H9 (cell line): ENCODE measurements at regions not wholly inside any gene's neighbourhood (a gene's known extent, or its start where the extent isn't known, plus 50 kb on each side); places are given as distances from the start of the nearest gene placed in this dataset.

Experiments
- DNase-seq: peaks from one replicate; pipeline ENCODE4 v3.0.0-alpha.2; 2017
- H2AFZ ChIP-seq: one replicate; pipeline ENCODE4 v1.6.1; 2013; ENCODE audit warnings: mild to moderate bottlenecking, low read length, control low read depth, moderate library complexity
- H2AK5ac ChIP-seq: 2 replicates; pipeline ENCODE4 v1.6.1; 2013; ENCODE audit warnings: low read length, control low read depth, mixed read lengths; ENCODE audit not compliant: insufficient read length
- H2BK120ac ChIP-seq: one replicate; pipeline ENCODE4 v1.6.1; 2013; ENCODE audit warnings: low read depth, mild to moderate bottlenecking, low read length, control low read depth, inconsistent platforms; ENCODE audit not compliant: poor library complexity, severe bottlenecking
- H2BK12ac ChIP-seq: 2 replicates; pipeline ENCODE4 v1.6.1; 2013; ENCODE audit warnings: low read length, control low read depth, mixed read lengths, low read depth; ENCODE audit not compliant: insufficient read length
- H2BK15ac ChIP-seq: 2 replicates; pipeline ENCODE4 v1.6.1; 2013; ENCODE audit warnings: low read depth, low read length, control low read depth
- H2BK20ac ChIP-seq: one replicate; pipeline ENCODE4 v1.6.1; 2013; ENCODE audit warnings: low read depth, mild to moderate bottlenecking, low read length, control low read depth, inconsistent platforms; ENCODE audit not compliant: poor library complexity, severe bottlenecking
- H2BK5ac ChIP-seq: 2 replicates; pipeline ENCODE4 v1.6.1; 2013; ENCODE audit warnings: low read length, control low read depth, mixed read lengths; ENCODE audit not compliant: insufficient read length
- H3K14ac ChIP-seq: 2 replicates; pipeline ENCODE4 v1.6.1; 2013; ENCODE audit warnings: low read length, control low read depth; ENCODE audit not compliant: insufficient read depth
- H3K18ac ChIP-seq: 2 replicates; pipeline ENCODE4 v1.6.1; 2013; ENCODE audit warnings: low read depth, mild to moderate bottlenecking, mixed read lengths, low read length, control low read depth; ENCODE audit not compliant: insufficient read length
- H3K23ac ChIP-seq: 2 replicates; pipeline ENCODE4 v1.6.1; 2013; ENCODE audit warnings: low read length, control low read depth, mixed read lengths, low read depth; ENCODE audit not compliant: insufficient read length
- H3K23me2 ChIP-seq: 2 replicates; pipeline ENCODE4 v1.6.1; 2013; ENCODE audit warnings: low read depth, mild to moderate bottlenecking, mixed read lengths, low read length, control low read depth; ENCODE audit not compliant: insufficient read length, poor library complexity, severe bottlenecking
- H3K27ac ChIP-seq: 2 replicates; pipeline ENCODE4 v1.5.1; 2013; ENCODE audit warnings: low read length, control low read depth, mixed read lengths, low read depth; ENCODE audit not compliant: insufficient read length
- H3K27me3 ChIP-seq: 2 replicates; pipeline ENCODE4 v1.6.1; 2013; ENCODE audit warnings: low read length, control low read depth, inconsistent platforms; ENCODE audit not compliant: insufficient read depth
- H3K4ac ChIP-seq: 2 replicates; pipeline ENCODE4 v1.6.1; 2013; ENCODE audit warnings: low read depth, mild to moderate bottlenecking, control low read depth, inconsistent platforms, low read length, moderate library complexity
- H3K4me1 ChIP-seq: 2 replicates; pipeline ENCODE4 v1.6.1; 2013; ENCODE audit warnings: low read length, control low read depth, inconsistent platforms; ENCODE audit not compliant: insufficient read depth
- H3K4me2 ChIP-seq: 2 replicates; pipeline ENCODE4 v1.6.1; 2013; ENCODE audit warnings: low read length, control low read depth, mixed read lengths; ENCODE audit not compliant: insufficient read length, insufficient read depth
- H3K56ac ChIP-seq: 2 replicates; pipeline ENCODE4 v1.6.1; 2013; ENCODE audit warnings: low read depth, mild to moderate bottlenecking, mixed read lengths, low read length, control low read depth; ENCODE audit not compliant: insufficient read length
- H3K79me1 ChIP-seq: 2 replicates; pipeline ENCODE4 v1.6.1; 2013; ENCODE audit warnings: low read depth, mild to moderate bottlenecking, moderate library complexity, low read length, control low read depth, inconsistent platforms; ENCODE audit not compliant: insufficient read depth, poor library complexity, severe bottlenecking
- H3K79me2 ChIP-seq: 2 replicates; pipeline ENCODE4 v1.6.1; 2013; ENCODE audit warnings: low read length, control low read depth, inconsistent platforms; ENCODE audit not compliant: insufficient read depth
- H3K9ac ChIP-seq: 2 replicates; pipeline ENCODE4 v1.6.1; 2013; ENCODE audit warnings: low read length, control low read depth, mixed read lengths; ENCODE audit not compliant: insufficient read length; ENCODE audit errors: extremely low read depth
- H3K9me3 ChIP-seq: one replicate; pipeline ENCODE4 v1.6.1; 2013; ENCODE audit warnings: low read depth, low read length, inconsistent platforms; ENCODE audit not compliant: control insufficient read depth
- H3T11ph ChIP-seq: one replicate; pipeline ENCODE4 v1.6.1; 2013; ENCODE audit warnings: mild to moderate bottlenecking, low read length, control low read depth, inconsistent platforms
- H4K20me1 ChIP-seq: one replicate; pipeline ENCODE4 v1.6.1; 2013; ENCODE audit not compliant: control insufficient read depth, insufficient read length, insufficient read depth
- H4K5ac ChIP-seq: 2 replicates; pipeline ENCODE4 v1.6.1; 2013; ENCODE audit warnings: low read depth, mild to moderate bottlenecking, mixed read lengths, low read length, control low read depth; ENCODE audit not compliant: insufficient read length
- H4K8ac ChIP-seq: replicated peaks from 2 replicates; pipeline ENCODE4 v1.6.1; 2013; ENCODE audit warnings: low read length, control low read depth, mixed read lengths, low read depth; ENCODE audit not compliant: insufficient read length
- H4K91ac ChIP-seq: 2 replicates; pipeline ENCODE4 v1.6.1; 2013; ENCODE audit warnings: low read depth, mild to moderate bottlenecking, moderate library complexity, mixed read lengths, low read length, control low read depth; ENCODE audit not compliant: insufficient read length
- H3K27ac Mint-ChIP-seq, 3 experiments: 2 replicates in 2 of 3; 3 replicates in 1 of 3; pipeline ENCODE4 v1.8.0; 2020 to 2021; ENCODE audit warnings: mixed read lengths in 3 of 3, mild to moderate bottlenecking in 1 of 3, moderate library complexity in 1 of 3
- H3K27me3 Mint-ChIP-seq: 2 replicates; pipeline ENCODE4 v1.8.0; 2021; ENCODE audit warnings: low read depth, mild to moderate bottlenecking, moderate library complexity, mixed read lengths
- H3K36me3 Mint-ChIP-seq, 3 experiments: 2 replicates in 2 of 3; 3 replicates in 1 of 3; pipeline ENCODE4 v1.8.0; 2020 to 2021; ENCODE audit warnings: low read depth in 3 of 3, mixed read lengths in 3 of 3; ENCODE audit not compliant: insufficient read depth in 1 of 3
- H3K4me1 Mint-ChIP-seq, 2 experiments: 2 replicates each; pipeline ENCODE4 v1.8.0; 2020; ENCODE audit warnings: mixed read lengths in 2 of 2
- H3K4me3 Mint-ChIP-seq, 2 experiments: 2 replicates in 1 of 2; 3 replicates in 1 of 2; pipeline ENCODE4 v1.8.0; 2020 to 2021; ENCODE audit warnings: mild to moderate bottlenecking in 2 of 2, mixed read lengths in 2 of 2, moderate library complexity in 1 of 2
- H3K9me3 Mint-ChIP-seq, 2 experiments: 2 replicates in 1 of 2; 3 replicates in 1 of 2; pipeline ENCODE4 v1.8.0; 2020; ENCODE audit warnings: mild to moderate bottlenecking in 2 of 2, mixed read lengths in 2 of 2, moderate library complexity in 1 of 2
- WGBS: extraction: QIAGEN DNeasy Blood & Tissue Kit; methylation state at CpG from one replicate; pipeline ENCODE4 v1.1.7; 2013; ENCODE audit warnings: missing lambda C conversion rate, low lambda C conversion rate, mixed read lengths; ENCODE audit not compliant: insufficient read length; ENCODE audit errors: extremely low coverage; 5-methylcytosine and 5-hydroxymethylcytosine counted together
- TF ChIP-seq, protein P1 (sequence below): fragments of 200-600 bp; sonication (generic); conservative IDR thresholded peaks from 3 replicates; pipeline ENCODE4 v1.8.0; 2021; ENCODE audit warnings: antibody characterized with exemption, mild to moderate bottlenecking

DNA sequence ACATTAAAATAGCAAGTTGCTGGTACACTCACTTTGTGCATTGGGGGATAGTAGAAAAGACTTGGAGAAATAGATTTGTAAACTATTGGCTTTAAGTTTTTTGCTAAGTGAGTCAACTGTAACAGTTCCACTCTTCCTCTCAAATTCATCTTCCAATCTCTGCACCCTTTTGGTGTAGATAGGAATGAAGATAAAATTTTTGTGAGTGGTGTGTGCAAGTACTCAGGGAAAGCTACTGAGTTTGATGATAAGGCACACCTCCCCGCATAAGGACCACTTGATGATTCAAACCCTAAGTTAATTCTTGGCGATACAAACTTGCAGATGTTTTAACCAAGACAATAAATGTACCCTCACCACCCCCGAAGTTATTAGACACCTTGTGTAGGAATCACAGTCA is 168.3 kb upstream of the SLITRK1 start:
- Mint-ChIP-seq H3K27ac (0 out of 7 replicates have a peak overlapping the region, but pooled peaks of 1 of the 3 experiments have one; percentile 28), H3K27me3 (no peaks in the 10 kb centered on the region), H3K4me1 (peaks cover 8 to 12% of the 10 kb centered on the region in 2 experiments), H3K9me3 (peaks cover 6 to 14% of the 10 kb centered on the region in 2 experiments; a peak in 4 of 5 replicates), H3K36me3 (peaks cover 2 to 12% (median 4%) of the 10 kb centered on the region in 3 experiments; a peak in 4 of 7 replicates), H3K4me3 (no peak overlapping the region)
- Histone ChIP-seq H3K4me2 (no peak overlapping the region), H4K8ac (no peak overlapping the region), H3K4ac (no peak overlapping the region), H2BK20ac (no peak overlapping the region), H3K23me2 (no peaks in the 10 kb centered on the region), H4K5ac (no peak overlapping the region), H2BK5ac (no peak overlapping the region), H3K9ac (no peak overlapping the region), H3K4me1 (no peaks in the 10 kb centered on the region), H3K56ac (no peak overlapping the region), H4K91ac (no peak overlapping the region), H2BK120ac (no peak overlapping the region), H3K27me3 (no peaks in the 10 kb centered on the region), H3K27ac (no peak overlapping the region), H3K79me2 (no peaks in the 10 kb centered on the region), H2BK12ac (no peak overlapping the region), H4K20me1 (no peaks in the 10 kb centered on the region), H3K23ac (no peak overlapping the region), H2BK15ac (no peak overlapping the region), H3K18ac (no peak overlapping the region), H3K79me1 (no peaks in the 10 kb centered on the region), H2AK5ac (no peak overlapping the region), H3K14ac (no peak overlapping the region), H3K9me3 (no peaks in the 10 kb centered on the region), H3T11ph (no peak overlapping the region), H2AFZ (no peak overlapping the region)
- no peak for DNase-seq
- WGBS = no CpG with 5 or more reads among the region's 3 CpGs
- TF ChIP-seq, protein P1, sequence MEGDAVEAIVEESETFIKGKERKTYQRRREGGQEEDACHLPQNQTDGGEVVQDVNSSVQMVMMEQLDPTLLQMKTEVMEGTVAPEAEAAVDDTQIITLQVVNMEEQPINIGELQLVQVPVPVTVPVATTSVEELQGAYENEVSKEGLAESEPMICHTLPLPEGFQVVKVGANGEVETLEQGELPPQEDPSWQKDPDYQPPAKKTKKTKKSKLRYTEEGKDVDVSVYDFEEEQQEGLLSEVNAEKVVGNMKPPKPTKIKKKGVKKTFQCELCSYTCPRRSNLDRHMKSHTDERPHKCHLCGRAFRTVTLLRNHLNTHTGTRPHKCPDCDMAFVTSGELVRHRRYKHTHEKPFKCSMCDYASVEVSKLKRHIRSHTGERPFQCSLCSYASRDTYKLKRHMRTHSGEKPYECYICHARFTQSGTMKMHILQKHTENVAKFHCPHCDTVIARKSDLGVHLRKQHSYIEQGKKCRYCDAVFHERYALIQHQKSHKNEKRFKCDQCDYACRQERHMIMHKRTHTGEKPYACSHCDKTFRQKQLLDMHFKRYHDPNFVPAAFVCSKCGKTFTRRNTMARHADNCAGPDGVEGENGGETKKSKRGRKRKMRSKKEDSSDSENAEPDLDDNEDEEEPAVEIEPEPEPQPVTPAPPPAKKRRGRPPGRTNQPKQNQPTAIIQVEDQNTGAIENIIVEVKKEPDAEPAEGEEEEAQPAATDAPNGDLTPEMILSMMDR = no peak
